ENCODE measurements at regions not wholly inside any gene's neighbourhood (a gene's known extent, or its start where the extent isn't known, plus 50 kb on each side); places are given as distances from the start of the nearest gene placed in this dataset.

DNA sequence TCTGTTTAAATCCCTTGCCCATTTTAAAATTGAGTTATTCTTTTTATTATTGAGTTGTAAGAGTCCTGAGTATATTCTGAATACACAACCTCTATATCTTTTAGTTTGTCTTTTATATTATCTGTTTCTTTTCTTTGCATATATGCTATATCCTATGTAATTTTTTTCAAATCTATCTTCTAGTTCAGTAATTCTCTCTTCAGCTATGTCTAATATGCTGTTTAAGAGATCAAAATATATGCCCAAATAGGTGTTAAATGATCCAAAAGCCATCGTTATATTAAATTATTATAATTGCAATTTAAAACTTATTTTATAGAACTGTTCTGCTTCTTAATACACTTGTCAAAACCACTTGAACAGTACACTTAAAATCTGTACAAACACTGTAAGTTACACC, 107.4 kb upstream of the TSPAN5 start:
- DNase-seq (ENCODE audit: low read depth): no peak

GRCh38 chr4:98758182-98758581, 99.8 kb upstream of the TSPAN5 start:
- no peak for DNase-seq (ENCODE audit: low read depth)

- DNase-seq (ENCODE audit: low read depth): no peak
Observed at GRCh38 chr4:98754736-98755135, 96.3 kb upstream of the TSPAN5 start.

GRCh38 chr4:98749206-98749605, 90.8 kb upstream of the TSPAN5 start:
- no peak for DNase-seq (ENCODE audit: low read depth)

GRCh38 chr4:98748609-98749008, 90.2 kb upstream of the TSPAN5 start:
- DNase-seq (ENCODE audit: low read depth): no peak

- peak; percentile 26 for DNase-seq (ENCODE audit: low read depth)
Observed at GRCh38 chr4:98747393-98748091, 89.1 kb upstream of the TSPAN5 start.

- DNase-seq (ENCODE audit: low read depth): peak; percentile 60
Observed at GRCh38 chr4:98746936-98747335, 88.5 kb upstream of the TSPAN5 start.

GRCh38 chr4:98746530-98746929, 88.1 kb upstream of the TSPAN5 start:
- DNase-seq (ENCODE audit: low read depth): peak; percentile 85

GRCh38 chr4:98745366-98745765, 87.0 kb upstream of the TSPAN5 start:
- DNase-seq (ENCODE audit: low read depth): peak; percentile 17

- peak; percentile 16 for DNase-seq (ENCODE audit: low read depth)
Observed at GRCh38 chr4:98744372-98745150, 86.2 kb upstream of the TSPAN5 start.

GRCh38 chr4:98741952-98742351, 83.5 kb upstream of the TSPAN5 start:
- no peak for DNase-seq (ENCODE audit: low read depth)

- no peak for DNase-seq (ENCODE audit: low read depth)
Observed at GRCh38 chr4:98739751-98740150, 81.3 kb upstream of the TSPAN5 start.

- no peak for DNase-seq (ENCODE audit: low read depth)
Observed at GRCh38 chr4:98733601-98734000, 75.2 kb upstream of the TSPAN5 start.

DNA sequence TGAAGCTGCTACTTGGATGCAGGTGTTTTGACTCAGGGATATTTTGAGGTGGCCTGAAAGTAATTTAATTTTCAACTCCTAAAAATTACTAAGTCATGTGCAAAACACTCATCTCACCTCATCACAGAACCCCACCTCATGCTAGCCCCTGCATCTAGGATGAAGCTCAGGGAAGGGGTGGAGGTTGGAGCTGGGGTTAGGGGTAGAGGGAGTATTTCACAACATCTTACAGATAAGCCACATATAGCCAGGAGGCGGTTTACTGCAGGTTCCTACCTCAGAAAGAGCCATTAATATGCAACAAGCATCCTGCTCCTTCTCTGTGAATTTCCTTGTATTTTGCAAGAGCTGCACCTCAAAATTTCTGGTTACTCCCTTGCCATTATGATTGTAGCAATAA, 70.5 kb upstream of the TSPAN5 start:
- no peak for DNase-seq (ENCODE audit: low read depth)

DNA sequence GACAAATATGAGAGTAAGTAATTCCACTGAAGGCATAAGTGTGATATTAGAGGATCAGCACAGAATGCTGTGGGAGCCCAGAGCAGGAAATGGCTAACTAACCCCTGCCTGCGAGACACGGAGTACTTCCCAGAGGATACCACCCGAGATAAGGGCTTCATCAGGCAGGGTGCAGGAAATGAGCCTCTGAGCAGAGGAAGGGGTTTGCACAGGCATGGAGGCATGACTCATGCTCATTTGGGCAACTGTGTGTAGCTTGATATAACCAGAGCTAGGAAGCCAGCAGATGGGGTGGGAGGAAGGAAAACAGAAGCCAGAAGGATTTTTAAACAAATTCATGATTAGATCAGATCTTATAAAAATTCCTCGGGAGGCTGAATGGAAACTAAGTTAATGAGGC, 70.0 kb upstream of the TSPAN5 start:
- peak; percentile 82 for DNase-seq (ENCODE audit: low read depth)

GRCh38 chr4:98722000-98722399, 63.6 kb upstream of the TSPAN5 start:
- DNase-seq (ENCODE audit: low read depth): no peak

DNA sequence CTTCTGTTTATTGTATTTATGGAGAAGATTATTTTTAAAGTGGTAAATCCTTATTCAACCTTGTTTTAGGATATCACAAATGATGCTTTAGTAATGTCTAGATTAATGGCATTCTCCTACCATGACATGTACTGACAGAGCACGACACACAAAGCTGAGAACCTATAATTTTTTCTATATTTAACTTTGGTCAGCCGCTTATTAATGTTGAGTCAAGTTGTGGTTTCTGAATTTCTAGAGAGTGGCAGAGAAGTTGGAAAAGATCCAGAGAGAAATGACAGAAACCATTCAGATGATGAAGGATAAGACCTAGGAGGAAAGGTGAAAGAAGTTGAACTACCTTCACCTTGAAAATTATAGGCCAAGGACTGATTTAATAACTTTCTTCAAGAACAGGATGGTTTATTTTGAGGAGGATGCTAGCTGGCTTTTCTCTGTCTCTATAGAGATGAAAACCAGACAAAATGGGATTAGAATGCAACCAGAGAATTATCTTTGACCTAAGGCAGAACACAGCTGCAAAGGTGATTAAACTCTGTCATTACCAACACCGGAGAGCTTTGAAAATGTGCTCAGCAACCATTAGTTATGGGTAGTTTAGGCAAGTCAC, 62.6 kb upstream of the TSPAN5 start:
- DNase-seq (ENCODE audit: low read depth): peak; percentile 69

- no peak for DNase-seq (ENCODE audit: low read depth)
Observed at GRCh38 chr4:98716796-98717195, 58.4 kb upstream of the TSPAN5 start.

DNA sequence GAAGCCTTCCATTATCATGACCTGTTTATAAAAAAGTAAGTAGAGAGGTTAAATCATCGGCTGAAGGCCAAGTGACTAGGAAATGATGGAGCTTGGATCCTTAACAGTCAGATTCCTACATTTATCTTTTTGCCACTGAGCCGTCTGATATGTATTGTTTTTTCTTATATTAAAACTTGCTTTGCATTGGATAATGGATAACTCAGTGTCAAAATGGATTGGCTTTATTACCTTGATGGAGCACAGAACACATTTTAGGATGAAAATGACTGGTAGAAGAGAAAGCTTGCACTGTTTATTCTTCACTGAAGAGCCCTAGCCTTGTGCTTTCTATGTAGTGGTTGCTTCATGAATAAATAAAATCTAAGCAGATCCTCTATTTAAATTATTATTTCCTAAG, 54.2 kb upstream of the TSPAN5 start:
- DNase-seq (ENCODE audit: low read depth): no peak

- no peak for DNase-seq (ENCODE audit: low read depth)
Observed at GRCh38 chr4:98711526-98711925, 53.1 kb upstream of the TSPAN5 start.

GRCh38 chr4:98710831-98711230, 52.4 kb upstream of the TSPAN5 start:
- peak; percentile 57 for DNase-seq (ENCODE audit: low read depth)

Data from RPMI7951 (cell line).